ENCODE measurements at regions not wholly inside any gene's neighbourhood (a gene's known extent, or its start where the extent isn't known, plus 50 kb on each side); places are given as distances from the start of the nearest gene placed in this dataset.

DNA sequence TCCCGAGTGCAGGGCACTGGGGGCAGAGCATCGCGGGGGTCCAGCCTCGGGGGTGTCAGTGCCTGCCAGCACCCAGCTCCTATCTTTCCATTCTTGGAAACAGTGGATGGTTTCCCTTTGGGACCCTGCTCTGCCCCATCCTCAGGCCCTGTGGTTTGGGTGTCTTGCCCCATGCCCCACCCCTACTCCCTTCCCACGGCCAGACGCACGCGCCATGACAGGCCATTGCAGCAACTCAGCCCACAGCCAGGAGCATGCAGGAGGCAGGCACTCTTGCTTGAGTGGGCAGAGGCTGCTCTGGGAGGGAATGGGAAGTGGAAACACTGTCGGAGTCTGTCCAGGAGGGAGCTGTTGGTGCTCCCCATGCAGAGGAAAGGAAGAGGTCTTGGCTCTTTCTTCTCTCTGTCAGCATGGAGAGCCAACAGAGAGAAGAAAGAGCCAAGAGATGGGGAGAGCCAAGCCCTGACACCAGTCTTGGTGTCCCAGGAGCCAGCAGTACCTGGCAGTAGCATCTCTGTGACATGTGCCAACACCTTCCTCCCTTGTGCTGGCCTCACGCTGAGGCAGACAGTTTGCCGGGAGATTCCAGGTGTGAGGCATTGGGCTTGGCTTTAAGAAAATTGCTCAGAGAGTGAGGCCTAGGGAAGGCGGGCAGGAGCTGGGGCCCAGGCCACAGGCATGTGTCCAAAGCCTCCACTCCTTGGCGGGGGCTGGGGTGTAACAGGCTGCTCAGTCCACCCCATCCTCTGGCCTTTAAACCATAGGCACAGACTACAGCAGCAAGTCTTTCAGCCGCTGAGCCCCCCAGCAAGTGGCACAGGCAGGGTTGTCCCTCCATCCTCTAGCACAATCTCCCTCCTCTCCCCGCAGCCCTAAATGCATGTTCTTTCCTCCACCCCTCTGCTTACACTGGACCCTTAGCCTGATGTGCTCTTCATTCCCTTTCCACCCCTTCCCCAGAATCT is 86.7 kb upstream of the UQCRFS1 start:
- Mint-ChIP-seq H3K9me3 (no peaks in the 10 kb centered on the region), H3K4me3 (no peak overlapping the region), H3K36me3 (ENCODE audit: low read depth) (no peaks in the 10 kb centered on the region), H3K27me3 (ENCODE audit: low read depth, poor library complexity) (peaks cover 35% of the 10 kb centered on the region), H3K4me1 (peaks cover 4% of the 10 kb centered on the region), H3K27ac (no peak overlapping the region)
- TF ChIP-seq, protein P1, sequence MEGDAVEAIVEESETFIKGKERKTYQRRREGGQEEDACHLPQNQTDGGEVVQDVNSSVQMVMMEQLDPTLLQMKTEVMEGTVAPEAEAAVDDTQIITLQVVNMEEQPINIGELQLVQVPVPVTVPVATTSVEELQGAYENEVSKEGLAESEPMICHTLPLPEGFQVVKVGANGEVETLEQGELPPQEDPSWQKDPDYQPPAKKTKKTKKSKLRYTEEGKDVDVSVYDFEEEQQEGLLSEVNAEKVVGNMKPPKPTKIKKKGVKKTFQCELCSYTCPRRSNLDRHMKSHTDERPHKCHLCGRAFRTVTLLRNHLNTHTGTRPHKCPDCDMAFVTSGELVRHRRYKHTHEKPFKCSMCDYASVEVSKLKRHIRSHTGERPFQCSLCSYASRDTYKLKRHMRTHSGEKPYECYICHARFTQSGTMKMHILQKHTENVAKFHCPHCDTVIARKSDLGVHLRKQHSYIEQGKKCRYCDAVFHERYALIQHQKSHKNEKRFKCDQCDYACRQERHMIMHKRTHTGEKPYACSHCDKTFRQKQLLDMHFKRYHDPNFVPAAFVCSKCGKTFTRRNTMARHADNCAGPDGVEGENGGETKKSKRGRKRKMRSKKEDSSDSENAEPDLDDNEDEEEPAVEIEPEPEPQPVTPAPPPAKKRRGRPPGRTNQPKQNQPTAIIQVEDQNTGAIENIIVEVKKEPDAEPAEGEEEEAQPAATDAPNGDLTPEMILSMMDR (IDR thresholded peaks at IDR 0.05) = no peak
- DNase-seq = no peak

DNA sequence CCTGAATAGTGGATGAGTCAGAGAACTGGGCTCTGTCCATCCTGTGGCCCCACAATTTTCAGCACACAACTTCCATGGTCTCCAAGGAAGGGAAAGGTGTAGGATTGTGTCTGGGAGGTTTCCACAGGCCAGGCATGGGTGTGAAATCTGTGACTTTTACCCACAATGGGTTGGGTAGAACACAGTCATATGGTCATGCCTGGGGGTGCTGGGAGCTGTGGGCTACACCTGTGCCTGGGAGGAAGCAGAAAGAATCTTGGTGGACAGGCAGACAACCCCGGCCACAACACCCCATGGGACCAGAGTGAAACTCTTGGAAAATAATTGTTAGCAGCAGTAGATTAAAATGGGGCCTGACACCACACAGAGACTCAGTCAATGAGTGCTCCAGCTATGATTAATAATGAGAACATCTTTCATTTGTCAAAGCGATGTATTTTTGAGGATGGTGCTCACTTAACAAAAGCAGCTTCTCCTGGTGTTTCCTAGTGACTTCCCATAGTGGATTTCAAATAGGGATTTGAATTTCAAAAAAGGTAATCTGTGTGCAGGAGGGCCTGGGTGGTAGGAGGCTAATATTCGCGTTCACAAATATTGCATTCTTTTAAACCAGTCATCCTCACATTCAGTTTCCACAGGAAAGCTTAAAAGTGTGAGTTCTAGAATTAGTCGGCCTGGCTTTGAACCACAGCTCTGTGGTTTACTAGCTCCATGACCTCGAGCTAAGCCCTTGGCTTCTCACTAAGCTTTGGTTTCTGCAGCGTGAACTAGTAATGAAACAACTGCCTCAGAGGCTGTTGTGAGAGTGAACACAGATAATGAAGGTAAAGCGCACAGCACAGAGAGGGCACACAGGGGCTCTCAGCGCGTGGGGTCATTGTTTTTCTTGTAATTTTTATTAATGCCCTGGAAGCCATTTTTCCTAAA is 89.3 kb upstream of the UQCRFS1 start:
- H3K27me3 Mint-ChIP-seq (ENCODE audit: low read depth, poor library complexity) = peaks cover 44% of the 10 kb centered on the region
- no peak overlapping the region for H3K4me3 Mint-ChIP-seq
- no peak overlapping the region for H3K27ac Mint-ChIP-seq
- TF ChIP-seq, protein P1 (IDR thresholded peaks at IDR 0.05) = no peak
- H3K9me3 Mint-ChIP-seq = no peaks in the 10 kb centered on the region
- peaks cover 4% of the 10 kb centered on the region for H3K4me1 Mint-ChIP-seq
- no peak for DNase-seq
- H3K36me3 Mint-ChIP-seq (ENCODE audit: low read depth) = no peaks in the 10 kb centered on the region

DNA sequence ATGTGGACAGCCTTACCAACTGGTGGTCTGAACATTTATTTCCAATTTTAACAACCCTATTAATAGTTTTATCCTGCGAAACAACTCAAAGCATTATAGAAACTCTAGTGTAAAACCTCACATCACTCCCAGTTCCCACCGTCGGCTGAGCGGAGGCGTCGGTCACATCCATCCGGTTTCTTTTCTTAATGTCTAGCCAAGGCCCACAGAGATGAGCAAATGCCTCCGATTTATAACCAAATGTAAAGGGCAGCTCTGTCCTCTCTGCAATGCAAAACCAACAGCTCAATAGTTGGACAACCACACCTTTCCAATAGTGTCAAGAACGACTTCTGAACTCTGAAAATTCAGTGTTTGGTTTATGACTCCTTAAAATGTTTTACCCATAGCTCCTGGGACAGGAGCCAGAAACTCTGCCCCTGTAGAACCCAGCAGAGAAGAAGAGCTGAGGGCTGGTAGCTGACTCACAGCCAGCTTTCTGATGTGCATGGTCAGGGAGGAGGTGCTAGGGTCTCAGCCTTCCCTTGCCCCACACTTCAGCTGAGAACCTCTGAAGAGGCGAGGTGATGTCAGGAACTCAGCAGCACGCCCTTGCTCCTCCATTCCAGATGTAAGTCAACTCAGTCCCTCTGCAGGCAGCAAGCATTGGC is 90.2 kb upstream of the UQCRFS1 start:
- peaks cover 53% of the 10 kb centered on the region for H3K27me3 Mint-ChIP-seq (ENCODE audit: low read depth, poor library complexity)
- H3K36me3 Mint-ChIP-seq (ENCODE audit: low read depth) = no peaks in the 10 kb centered on the region
- TF ChIP-seq, protein P1 (IDR thresholded peaks at IDR 0.05) = no peak
- no peak overlapping the region for H3K4me3 Mint-ChIP-seq
- H3K27ac Mint-ChIP-seq = peak overlapping the region; percentile 77
- no peak for DNase-seq
- peaks cover 4% of the 10 kb centered on the region for H3K4me1 Mint-ChIP-seq
- no peaks in the 10 kb centered on the region for H3K9me3 Mint-ChIP-seq

DNA sequence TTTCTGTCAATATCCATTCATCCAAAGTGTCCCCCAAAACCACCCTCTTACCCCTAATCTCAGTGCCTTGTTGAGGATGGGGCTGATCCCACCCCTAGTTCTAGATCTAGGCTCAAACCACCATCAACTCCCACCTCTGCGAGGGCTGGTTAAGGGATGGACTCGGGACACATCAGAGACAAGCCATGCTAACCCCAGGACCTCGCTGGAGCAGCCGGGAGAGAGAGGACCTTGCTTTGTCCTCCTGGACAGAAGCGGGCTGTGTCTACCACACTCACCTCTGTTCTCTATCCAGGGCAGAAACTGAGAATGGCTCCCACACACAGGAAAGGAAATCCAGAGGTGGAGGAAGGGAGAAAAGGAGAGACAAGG is 90.8 kb upstream of the UQCRFS1 start:
- no peak overlapping the region for H3K4me3 Mint-ChIP-seq
- no peak overlapping the region for H3K27ac Mint-ChIP-seq
- peaks cover 4% of the 10 kb centered on the region for H3K4me1 Mint-ChIP-seq
- no peaks in the 10 kb centered on the region for H3K36me3 Mint-ChIP-seq (ENCODE audit: low read depth)
- TF ChIP-seq, protein P1 (IDR thresholded peaks at IDR 0.05) = no peak
- H3K27me3 Mint-ChIP-seq (ENCODE audit: low read depth, poor library complexity) = peaks cover 58% of the 10 kb centered on the region
- no peaks in the 10 kb centered on the region for H3K9me3 Mint-ChIP-seq
- no peak for DNase-seq

DNA sequence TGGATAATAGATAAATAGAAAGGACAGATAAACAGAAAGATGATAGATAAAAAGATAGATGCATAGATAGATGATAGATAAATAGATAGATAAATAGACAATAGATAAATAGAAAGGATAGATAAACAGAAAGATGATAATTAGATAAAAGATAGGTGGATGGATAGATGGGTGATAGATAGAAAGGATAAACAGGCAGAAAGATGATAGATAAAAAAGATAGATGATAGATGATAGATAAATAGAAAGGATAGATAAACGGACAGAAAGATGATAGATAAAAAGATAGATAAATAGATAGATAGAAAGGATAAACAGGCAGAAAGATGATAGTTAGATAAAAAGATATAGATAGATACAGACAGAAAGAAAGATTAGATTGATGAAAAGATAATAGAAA is 92.3 kb upstream of the UQCRFS1 start:
- TF ChIP-seq, protein P1 (IDR thresholded peaks at IDR 0.05) = no peak
- Mint-ChIP-seq H3K27ac (no peak overlapping the region), H3K4me3 (no peak overlapping the region), H3K4me1 (peaks cover 9% of the 10 kb centered on the region), H3K9me3 (no peaks in the 10 kb centered on the region), H3K36me3 (ENCODE audit: low read depth) (no peaks in the 10 kb centered on the region), H3K27me3 (ENCODE audit: low read depth, poor library complexity) (peaks cover 72% of the 10 kb centered on the region)
- no peak for DNase-seq

All from nephron progenitor cell (in vitro differentiated cells).